ENCODE measurements at regions not wholly inside any gene's neighbourhood (a gene's known extent, or its start where the extent isn't known, plus 50 kb on each side); places are given as distances from the start of the nearest gene placed in this dataset.

- TF ChIP-seq POLR2AphosphoS5 (IDR thresholded peaks at IDR 0.05; ENCODE audit: low read depth) (no peak), JUNB (IDR thresholded peaks at IDR 0.05; ENCODE audit: unreplicated experiment) (no peak), ZNF331 (CRISPR knock-in tag; IDR thresholded peaks at IDR 0.05; ENCODE audit: low read depth) (no peak), STAT1 (IDR thresholded peaks at IDR 0.05; ENCODE audit: unreplicated experiment) (no peak)
- peak overlapping the region; percentile 61 for H3K4me3 ChIP-seq
These were observed 155.2 kb upstream of the PRSS16 start for GRCh38 chr6:27092316-27092692.

DNA sequence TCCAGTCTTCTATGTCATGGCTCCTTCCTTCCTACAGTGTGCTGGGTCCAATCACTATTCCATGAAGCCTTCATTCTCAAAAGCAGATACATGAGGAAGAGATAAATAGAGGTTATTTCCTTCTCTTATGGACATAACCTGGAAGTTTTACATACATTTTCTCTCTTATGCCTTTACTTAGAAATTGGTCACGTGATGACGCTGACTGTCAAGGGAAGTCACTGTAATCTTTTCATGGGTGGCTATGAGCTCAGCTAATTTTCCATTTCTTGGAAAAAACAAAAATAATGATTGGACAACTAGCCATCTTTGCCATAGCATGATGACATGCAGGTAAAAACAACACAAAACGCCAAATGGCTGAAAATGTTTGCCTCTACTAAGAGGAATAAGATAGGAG lies 151.6 kb upstream of the PRSS16 start:
- Histone ChIP-seq H3K27me3 (ENCODE audit: insufficient read depth) (peaks cover 14% of the 10 kb centered on the region; the same call in 1 of the 2 replicates), H3K79me2 (replicated peaks; ENCODE audit: insufficient read depth) (no peaks in the 10 kb centered on the region), H3K9me2 (ENCODE audit: insufficient read depth) (no peaks in the 10 kb centered on the region), H2AFZ (0 out of 2 replicates have a peak overlapping the region, but pooled peaks have one; percentile 12), H3K4me3 (peak overlapping the region; percentile 69), H4K20me1 (replicated peaks; ENCODE audit: insufficient read depth) (no peaks in the 10 kb centered on the region), H3K36me3 (ENCODE audit: insufficient read depth) (no peaks in the 10 kb centered on the region), H3K27ac (ENCODE audit: low read depth) (no peak overlapping the region), H3K4me1 (ENCODE audit: insufficient read depth) (peaks cover 16% of the 10 kb centered on the region), H3K4me2 (peak overlapping the region; percentile 85), H3F3A (replicated peaks; ENCODE audit: low read depth) (no peaks in the 10 kb centered on the region)
- H3K4me3 Mint-ChIP-seq: peak overlapping the region; percentile 80
- no peak overlapping the region for H3K27ac Mint-ChIP-seq
- peaks cover 2% of the 10 kb centered on the region; the same call in 2 of the 3 replicates for H3K9me3 Mint-ChIP-seq
- DNase-seq (ENCODE audit: low spot score): no peak
- H3K27me3 Mint-ChIP-seq (ENCODE audit: insufficient read depth, low read depth, poor library complexity): peaks cover 20% of the 10 kb centered on the region
- H3K36me3 Mint-ChIP-seq (ENCODE audit: low read depth): no peaks in the 10 kb centered on the region
- H3K4me1 Mint-ChIP-seq: peaks cover 15% of the 10 kb centered on the region
- TF ChIP-seq JUNB (IDR thresholded peaks at IDR 0.05; ENCODE audit: unreplicated experiment): no peak
- no peak for TF ChIP-seq EZH2 (IDR thresholded peaks at IDR 0.05; ENCODE audit: low read depth, unreplicated experiment)
- TF ChIP-seq STAT1 (IDR thresholded peaks at IDR 0.05; ENCODE audit: unreplicated experiment): no peak
- TF ChIP-seq, protein P1, sequence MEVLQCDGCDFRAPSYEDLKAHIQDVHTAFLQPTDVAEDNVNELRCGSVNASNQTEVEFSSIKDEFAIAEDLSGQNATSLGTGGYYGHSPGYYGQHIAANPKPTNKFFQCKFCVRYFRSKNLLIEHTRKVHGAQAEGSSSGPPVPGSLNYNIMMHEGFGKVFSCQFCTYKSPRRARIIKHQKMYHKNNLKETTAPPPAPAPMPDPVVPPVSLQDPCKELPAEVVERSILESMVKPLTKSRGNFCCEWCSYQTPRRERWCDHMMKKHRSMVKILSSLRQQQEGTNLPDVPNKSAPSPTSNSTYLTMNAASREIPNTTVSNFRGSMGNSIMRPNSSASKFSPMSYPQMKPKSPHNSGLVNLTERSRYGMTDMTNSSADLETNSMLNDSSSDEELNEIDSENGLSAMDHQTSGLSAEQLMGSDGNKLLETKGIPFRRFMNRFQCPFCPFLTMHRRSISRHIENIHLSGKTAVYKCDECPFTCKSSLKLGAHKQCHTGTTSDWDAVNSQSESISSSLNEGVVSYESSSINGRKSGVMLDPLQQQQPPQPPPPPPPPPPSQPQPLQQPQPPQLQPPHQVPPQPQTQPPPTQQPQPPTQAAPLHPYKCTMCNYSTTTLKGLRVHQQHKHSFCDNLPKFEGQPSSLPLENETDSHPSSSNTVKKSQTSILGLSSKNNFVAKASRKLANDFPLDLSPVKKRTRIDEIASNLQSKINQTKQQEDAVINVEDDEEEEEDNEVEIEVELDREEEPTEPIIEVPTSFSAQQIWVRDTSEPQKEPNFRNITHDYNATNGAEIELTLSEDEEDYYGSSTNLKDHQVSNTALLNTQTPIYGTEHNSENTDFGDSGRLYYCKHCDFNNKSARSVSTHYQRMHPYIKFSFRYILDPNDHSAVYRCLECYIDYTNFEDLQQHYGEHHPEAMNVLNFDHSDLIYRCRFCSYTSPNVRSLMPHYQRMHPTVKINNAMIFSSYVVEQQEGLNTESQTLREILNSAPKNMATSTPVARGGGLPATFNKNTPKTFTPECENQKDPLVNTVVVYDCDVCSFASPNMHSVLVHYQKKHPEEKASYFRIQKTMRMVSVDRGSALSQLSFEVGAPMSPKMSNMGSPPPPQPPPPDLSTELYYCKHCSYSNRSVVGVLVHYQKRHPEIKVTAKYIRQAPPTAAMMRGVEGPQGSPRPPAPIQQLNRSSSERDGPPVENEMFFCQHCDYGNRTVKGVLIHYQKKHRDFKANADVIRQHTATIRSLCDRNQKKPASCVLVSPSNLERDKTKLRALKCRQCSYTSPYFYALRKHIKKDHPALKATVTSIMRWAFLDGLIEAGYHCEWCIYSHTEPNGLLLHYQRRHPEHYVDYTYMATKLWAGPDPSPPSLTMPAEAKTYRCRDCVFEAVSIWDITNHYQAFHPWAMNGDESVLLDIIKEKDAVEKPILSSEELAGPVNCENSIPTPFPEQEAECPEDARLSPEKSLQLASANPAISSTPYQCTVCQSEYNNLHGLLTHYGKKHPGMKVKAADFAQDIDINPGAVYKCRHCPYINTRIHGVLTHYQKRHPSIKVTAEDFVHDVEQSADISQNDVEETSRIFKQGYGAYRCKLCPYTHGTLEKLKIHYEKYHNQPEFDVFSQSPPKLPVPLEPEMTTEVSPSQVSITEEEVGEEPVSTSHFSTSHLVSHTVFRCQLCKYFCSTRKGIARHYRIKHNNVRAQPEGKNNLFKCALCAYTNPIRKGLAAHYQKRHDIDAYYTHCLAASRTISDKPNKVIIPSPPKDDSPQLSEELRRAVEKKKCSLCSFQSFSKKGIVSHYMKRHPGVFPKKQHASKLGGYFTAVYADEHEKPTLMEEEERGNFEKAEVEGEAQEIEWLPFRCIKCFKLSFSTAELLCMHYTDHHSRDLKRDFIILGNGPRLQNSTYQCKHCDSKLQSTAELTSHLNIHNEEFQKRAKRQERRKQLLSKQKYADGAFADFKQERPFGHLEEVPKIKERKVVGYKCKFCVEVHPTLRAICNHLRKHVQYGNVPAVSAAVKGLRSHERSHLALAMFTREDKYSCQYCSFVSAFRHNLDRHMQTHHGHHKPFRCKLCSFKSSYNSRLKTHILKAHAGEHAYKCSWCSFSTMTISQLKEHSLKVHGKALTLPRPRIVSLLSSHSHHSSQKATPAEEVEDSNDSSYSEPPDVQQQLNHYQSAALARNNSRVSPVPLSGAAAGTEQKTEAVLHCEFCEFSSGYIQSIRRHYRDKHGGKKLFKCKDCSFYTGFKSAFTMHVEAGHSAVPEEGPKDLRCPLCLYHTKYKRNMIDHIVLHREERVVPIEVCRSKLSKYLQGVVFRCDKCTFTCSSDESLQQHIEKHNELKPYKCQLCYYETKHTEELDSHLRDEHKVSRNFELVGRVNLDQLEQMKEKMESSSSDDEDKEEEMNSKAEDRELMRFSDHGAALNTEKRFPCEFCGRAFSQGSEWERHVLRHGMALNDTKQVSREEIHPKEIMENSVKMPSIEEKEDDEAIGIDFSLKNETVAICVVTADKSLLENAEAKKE (CRISPR knock-in tag; IDR thresholded peaks at IDR 0.05): no peak
- no peak for TF ChIP-seq CREB1 (CRISPR knock-in tag; IDR thresholded peaks at IDR 0.05; ENCODE audit: low read depth)
- no peak for ATAC-seq

More at GRCh38 chr6:27092316-27092692, 155.2 kb upstream of the PRSS16 start:
- peak overlapping the region; percentile 92 for H3K4me3 Mint-ChIP-seq
- DNase-seq (ENCODE audit: low spot score) (no peak), ATAC-seq (no peak)
- peaks cover 16% of the 10 kb centered on the region for H3K27me3 Mint-ChIP-seq (ENCODE audit: insufficient read depth, low read depth, poor library complexity)
- Histone ChIP-seq H3K79me2 (replicated peaks; ENCODE audit: insufficient read depth) (no peaks in the 10 kb centered on the region), H3K4me1 (ENCODE audit: insufficient read depth) (peaks cover 11% of the 10 kb centered on the region), H3K27me3 (ENCODE audit: insufficient read depth) (peaks cover 14% of the 10 kb centered on the region; the same call in 1 of the 2 replicates), H3K9me2 (ENCODE audit: insufficient read depth) (no peaks in the 10 kb centered on the region), H3F3A (replicated peaks; ENCODE audit: low read depth) (no peaks in the 10 kb centered on the region), H3K36me3 (ENCODE audit: insufficient read depth) (no peaks in the 10 kb centered on the region), H3K27ac (ENCODE audit: low read depth) (no peak overlapping the region), H2AFZ (peak overlapping the region; percentile 4; the same call in 1 of the 2 replicates), H4K20me1 (replicated peaks; ENCODE audit: insufficient read depth) (no peaks in the 10 kb centered on the region), H3K4me2 (peak overlapping the region; percentile 79)
- peaks cover 4% of the 10 kb centered on the region; the same call in 2 of the 3 replicates for H3K4me1 Mint-ChIP-seq
- H3K36me3 Mint-ChIP-seq (ENCODE audit: low read depth): no peaks in the 10 kb centered on the region
- H3K27ac Mint-ChIP-seq: peak overlapping the region; percentile 50; the same call in 1 of the 2 replicates
- peaks cover 2% of the 10 kb centered on the region; the same call in 2 of the 3 replicates for H3K9me3 Mint-ChIP-seq
